ENCODE measurements at regions not wholly inside any gene's neighbourhood (a gene's known extent, or its start where the extent isn't known, plus 50 kb on each side); places are given as distances from the start of the nearest gene placed in this dataset.

DNA sequence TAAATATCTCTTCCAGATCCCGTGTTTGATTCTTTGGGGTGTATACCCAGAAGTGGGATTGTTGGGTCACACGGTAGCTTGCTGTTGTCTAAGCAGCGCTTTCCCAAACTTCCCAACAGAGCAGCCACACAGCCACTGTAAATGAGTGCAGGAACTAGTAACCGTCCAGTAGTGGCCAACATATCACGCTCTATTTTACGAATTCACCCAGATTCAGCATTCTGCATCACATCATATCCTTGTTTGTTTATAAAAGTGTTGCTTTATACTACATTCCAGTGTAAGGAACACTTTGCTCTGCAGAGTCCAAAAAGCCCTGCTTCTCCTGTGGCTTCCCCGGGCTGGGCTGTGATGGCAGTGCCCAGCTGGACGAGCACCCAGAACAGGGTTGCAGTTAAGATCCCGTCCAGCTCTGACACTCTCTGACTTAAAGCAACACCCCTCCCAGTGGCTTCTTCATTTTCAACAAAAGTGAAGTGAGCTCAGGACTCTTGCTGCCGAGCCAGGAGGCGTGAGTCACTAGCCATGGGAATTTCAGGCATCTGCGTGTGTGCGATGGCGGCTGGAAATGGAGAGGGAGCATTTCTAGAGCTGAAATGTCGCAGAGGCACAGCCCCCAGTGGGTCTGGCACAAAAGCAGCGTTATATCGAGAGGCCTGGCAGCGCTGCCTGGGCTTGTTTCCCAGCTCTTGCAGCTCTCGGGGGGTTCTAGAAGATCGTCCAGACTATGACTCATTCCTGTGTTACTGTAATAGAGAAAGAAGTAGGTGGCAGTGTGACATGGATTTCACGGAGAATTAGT is 216.3 kb upstream of the ECI2 start:
- WGBS, 2 donors (ENCODE audit: low coverage in 1 of 2): 22 to 28% methylated on average over 14 to 17 of the region's 21 CpGs
- TF ChIP-seq, protein P1, sequence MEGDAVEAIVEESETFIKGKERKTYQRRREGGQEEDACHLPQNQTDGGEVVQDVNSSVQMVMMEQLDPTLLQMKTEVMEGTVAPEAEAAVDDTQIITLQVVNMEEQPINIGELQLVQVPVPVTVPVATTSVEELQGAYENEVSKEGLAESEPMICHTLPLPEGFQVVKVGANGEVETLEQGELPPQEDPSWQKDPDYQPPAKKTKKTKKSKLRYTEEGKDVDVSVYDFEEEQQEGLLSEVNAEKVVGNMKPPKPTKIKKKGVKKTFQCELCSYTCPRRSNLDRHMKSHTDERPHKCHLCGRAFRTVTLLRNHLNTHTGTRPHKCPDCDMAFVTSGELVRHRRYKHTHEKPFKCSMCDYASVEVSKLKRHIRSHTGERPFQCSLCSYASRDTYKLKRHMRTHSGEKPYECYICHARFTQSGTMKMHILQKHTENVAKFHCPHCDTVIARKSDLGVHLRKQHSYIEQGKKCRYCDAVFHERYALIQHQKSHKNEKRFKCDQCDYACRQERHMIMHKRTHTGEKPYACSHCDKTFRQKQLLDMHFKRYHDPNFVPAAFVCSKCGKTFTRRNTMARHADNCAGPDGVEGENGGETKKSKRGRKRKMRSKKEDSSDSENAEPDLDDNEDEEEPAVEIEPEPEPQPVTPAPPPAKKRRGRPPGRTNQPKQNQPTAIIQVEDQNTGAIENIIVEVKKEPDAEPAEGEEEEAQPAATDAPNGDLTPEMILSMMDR (IDR thresholded peaks at IDR 0.05): peak in 2 of 4 experiments; percentile 19 to 34
- TF ChIP-seq POLR2AphosphoS5 (IDR thresholded peaks at IDR 0.05) (peak; percentile 88), POLR2A (IDR thresholded peaks at IDR 0.05) (no peak), EP300 (IDR thresholded peaks at IDR 0.05) (no peak)
- Histone ChIP-seq H3K4me1 (peaks cover 7 to 47% (median 17%) of the 10 kb centered on the region in 3 donors), H3K27me3 (no peaks in the 10 kb centered on the region), H3K9me3 (no peaks in the 10 kb centered on the region), H3K27ac (peak overlapping the region; percentile 64 to 90 (median 88)), H3K4me3 (peak overlapping the region; percentile 8 to 35), H3K36me3 (no peaks in the 10 kb centered on the region)
- ATAC-seq: peak; percentile 81

DNA sequence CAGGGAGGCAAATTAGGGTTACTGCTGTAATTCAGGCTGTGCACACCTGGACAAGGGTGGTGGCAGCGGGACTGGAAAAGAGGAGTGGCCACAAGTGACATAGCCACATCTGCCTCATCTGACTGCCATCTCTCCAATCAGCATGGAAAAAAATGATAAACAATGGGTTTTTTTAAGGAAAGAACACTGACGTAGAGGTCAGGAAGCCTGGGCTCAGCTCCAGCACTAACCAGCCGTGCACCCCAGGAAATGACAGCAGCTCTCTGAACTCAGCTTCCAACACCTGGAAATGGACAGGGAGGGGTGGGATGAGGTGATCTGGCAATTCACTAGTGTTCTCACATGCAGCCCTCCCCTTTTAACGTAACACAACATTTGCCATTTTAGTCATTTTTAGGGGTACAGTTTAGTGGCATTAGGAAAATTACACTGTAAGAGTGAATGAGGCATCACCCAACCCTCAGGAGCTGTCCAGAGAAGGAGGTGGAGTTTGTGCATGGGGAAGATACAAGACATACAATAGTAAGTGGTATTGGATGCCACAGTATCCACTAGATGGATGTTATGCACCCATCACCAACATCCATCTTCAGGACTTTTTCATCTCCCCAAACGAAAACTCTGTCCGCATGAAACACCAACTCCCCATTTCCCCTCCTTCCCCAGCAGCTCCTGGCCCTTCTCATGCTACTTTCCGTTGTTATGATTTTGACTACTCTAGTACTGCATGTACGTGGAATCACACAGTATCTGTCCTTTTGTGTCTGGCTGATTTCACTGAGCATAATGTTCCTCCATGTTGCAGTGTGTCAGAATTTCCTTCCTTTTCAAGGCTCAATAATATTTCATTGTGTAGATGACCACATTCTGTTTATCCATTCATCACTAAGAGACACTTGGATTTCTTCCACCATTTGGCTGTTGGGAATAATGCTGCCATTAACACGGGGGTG is 215.5 kb upstream of the ECI2 start:
- Histone ChIP-seq H3K9me3 (no peaks in the 10 kb centered on the region), H3K27ac (peak overlapping the region; percentile 64 to 90 (median 88)), H3K27me3 (no peaks in the 10 kb centered on the region), H3K4me3 (no peak overlapping the region), H3K4me1 (peaks cover 7 to 47% (median 17%) of the 10 kb centered on the region in 3 donors), H3K36me3 (no peaks in the 10 kb centered on the region)
- peak; percentile 10 for ATAC-seq
- peak; percentile 12 for TF ChIP-seq POLR2AphosphoS5 (IDR thresholded peaks at IDR 0.05)
- TF ChIP-seq, protein P1 (IDR thresholded peaks at IDR 0.05): no peak
- 40 to 41% methylated on average over 9 of the region's 9 CpGs for WGBS, 2 donors (ENCODE audit: low coverage in 1 of 2)

- H3K4me3 ChIP-seq: no peak overlapping the region
- TF ChIP-seq EP300 (IDR thresholded peaks at IDR 0.05): no peak
- no peak for TF ChIP-seq POLR2A (IDR thresholded peaks at IDR 0.05)
- TF ChIP-seq, protein P1 (IDR thresholded peaks at IDR 0.05): no peak
- TF ChIP-seq POLR2AphosphoS5 (IDR thresholded peaks at IDR 0.05): no peak
- H3K36me3 ChIP-seq: no peaks in the 10 kb centered on the region
- H3K27me3 ChIP-seq: no peaks in the 10 kb centered on the region
- 100% methylated on average over 6 of the region's 6 CpGs; no CpG with 5 or more reads in 1 of the 2 donors for WGBS, 2 donors (ENCODE audit: low coverage in 1 of 2)
- no peak for ATAC-seq
- H3K27ac ChIP-seq: peak overlapping the region in 3 of 4 donors; percentile 20 to 88 (median 88)
- H3K9me3 ChIP-seq: no peaks in the 10 kb centered on the region
- H3K4me1 ChIP-seq: peaks cover 7 to 47% (median 17%) of the 10 kb centered on the region in 3 donors
These were observed 214.6 kb upstream of the ECI2 start for GRCh38 chr6:4349931-4350330.

- TF ChIP-seq, protein P1 (IDR thresholded peaks at IDR 0.05): no peak
- no peak overlapping the region for H3K4me3 ChIP-seq
- H3K9me3 ChIP-seq: no peaks in the 10 kb centered on the region
- H3K27me3 ChIP-seq: no peaks in the 10 kb centered on the region
- H3K27ac ChIP-seq: peak overlapping the region in 2 of 4 donors; percentile 48 to 88
- H3K4me1 ChIP-seq: peaks cover 7 to 47% (median 17%) of the 10 kb centered on the region in 3 donors
- no peak for ATAC-seq
- 83 to 86% methylated on average over 2 to 10 of the region's 11 CpGs for WGBS, 2 donors (ENCODE audit: low coverage in 1 of 2)
- no peaks in the 10 kb centered on the region for H3K36me3 ChIP-seq
These were observed 213.9 kb upstream of the ECI2 start for GRCh38 chr6:4349323-4349722.

Measured in gastroesophageal sphincter (tissue), 4 donors.